ENCODE measurements at regions not wholly inside any gene's neighbourhood (a gene's known extent, or its start where the extent isn't known, plus 50 kb on each side); places are given as distances from the start of the nearest gene placed in this dataset.

- no peak for TF ChIP-seq MXI1 (conservative IDR thresholded peaks at IDR 0.05; ENCODE audit: poor library complexity, severe bottlenecking)
- no peak for TF ChIP-seq CTCF (IDR thresholded peaks at IDR 0.05; ENCODE audit: poor library complexity, severe bottlenecking)
- TF ChIP-seq EP300 (conservative IDR thresholded peaks at IDR 0.05; ENCODE audit: poor library complexity, severe bottlenecking) = peak; percentile 85
- TF ChIP-seq REST (IDR thresholded peaks at IDR 0.05; ENCODE audit: borderline replicate concordance) = no peak
Observed at GRCh38 chr4:44978020-44978419, 251.7 kb upstream of the GNPDA2 start.
